ENCODE measurements at regions not wholly inside any gene's neighbourhood (a gene's known extent, or its start where the extent isn't known, plus 50 kb on each side); places are given as distances from the start of the nearest gene placed in this dataset.

GRCh38 chr15:70172566-70173225, 75.0 kb upstream of the TLE3 start:
- peak; percentile 4 for TF ChIP-seq CTCF (conservative IDR thresholded peaks at IDR 0.05; ENCODE audit: low read depth, low read length)
- no peak for DNase-seq (ENCODE audit: low read depth)
- H3K4me3 ChIP-seq (ENCODE audit: low read depth, low read length): no peak overlapping the region

GRCh38 chr15:70172124-70172523, 74.4 kb upstream of the TLE3 start:
- no peak overlapping the region for H3K4me3 ChIP-seq (ENCODE audit: low read depth, low read length)
- TF ChIP-seq CTCF (conservative IDR thresholded peaks at IDR 0.05; ENCODE audit: low read depth, low read length): no peak
- DNase-seq (ENCODE audit: low read depth): no peak

GRCh38 chr15:70171256-70171886, 73.7 kb upstream of the TLE3 start:
- H3K4me3 ChIP-seq (ENCODE audit: low read depth, low read length): no peak overlapping the region
- no peak for DNase-seq (ENCODE audit: low read depth)
- TF ChIP-seq CTCF (conservative IDR thresholded peaks at IDR 0.05; ENCODE audit: low read depth, low read length): no peak

GRCh38 chr15:70170096-70170699, 72.5 kb upstream of the TLE3 start:
- DNase-seq (ENCODE audit: low read depth): no peak
- no peak for TF ChIP-seq CTCF (conservative IDR thresholded peaks at IDR 0.05; ENCODE audit: low read depth, low read length)
- H3K4me3 ChIP-seq (ENCODE audit: low read depth, low read length): no peak overlapping the region

- no peak for DNase-seq (ENCODE audit: low read depth)
- no peak for TF ChIP-seq CTCF (conservative IDR thresholded peaks at IDR 0.05; ENCODE audit: low read depth, low read length)
- H3K4me3 ChIP-seq (ENCODE audit: low read depth, low read length): no peak overlapping the region
These were observed 71.4 kb upstream of the TLE3 start for GRCh38 chr15:70169147-70169546.

GRCh38 chr15:70167155-70167554, 69.4 kb upstream of the TLE3 start:
- H3K4me3 ChIP-seq (ENCODE audit: low read depth, low read length): no peak overlapping the region
- DNase-seq (ENCODE audit: low read depth): no peak
- no peak for TF ChIP-seq CTCF (conservative IDR thresholded peaks at IDR 0.05; ENCODE audit: low read depth, low read length)
